AG09319 (cell line): ENCODE measurements at regions not wholly inside any gene's neighbourhood (a gene's known extent, or its start where the extent isn't known, plus 50 kb on each side); places are given as distances from the start of the nearest gene placed in this dataset.

Source experiments
- DNase-seq: peaks from one replicate; pipeline ENCODE4 v3.0.0-alpha.2; 2010; ENCODE audit warnings: low read depth; ENCODE audit errors: extremely low read depth
- CTCF ChIP-seq: IDR thresholded peaks from 2 replicates; pipeline ENCODE4 v1.5.1; 2011; ENCODE audit warnings: low read depth, mild to moderate bottlenecking, inconsistent platforms, low read length, moderate library complexity

GRCh38 chr6:113649880-113650609 lies 207.1 kb upstream of the MARCKS start:
- TF ChIP-seq CTCF: no peak
- DNase-seq: no peak

GRCh38 chr6:113650610-113650979 lies 206.6 kb upstream of the MARCKS start:
- TF ChIP-seq CTCF: no peak
- no peak for DNase-seq

GRCh38 chr6:113651120-113651519 lies 206.0 kb upstream of the MARCKS start:
- no peak for TF ChIP-seq CTCF
- DNase-seq: no peak

- no peak for DNase-seq
- no peak for TF ChIP-seq CTCF
These were observed 205.2 kb upstream of the MARCKS start for GRCh38 chr6:113651920-113652319.

GRCh38 chr6:113653275-113653674 lies 203.9 kb upstream of the MARCKS start:
- no peak for TF ChIP-seq CTCF
- no peak for DNase-seq

GRCh38 chr6:113654396-113654795 lies 202.7 kb upstream of the MARCKS start:
- TF ChIP-seq CTCF: no peak
- no peak for DNase-seq

- no peak for TF ChIP-seq CTCF
- no peak for DNase-seq
These were observed 201.4 kb upstream of the MARCKS start for GRCh38 chr6:113655761-113656160.
